H9 (cell line): ENCODE measurements at regions not wholly inside any gene's neighbourhood (a gene's known extent, or its start where the extent isn't known, plus 50 kb on each side); places are given as distances from the start of the nearest gene placed in this dataset.

ENCODE experiments used
- DNase-seq: peaks from one replicate; pipeline ENCODE4 v3.0.0-alpha.2; 2017
- H2AFZ ChIP-seq: one replicate; pipeline ENCODE4 v1.6.1; 2013; ENCODE audit warnings: mild to moderate bottlenecking, low read length, control low read depth, moderate library complexity
- H2AK5ac ChIP-seq: 2 replicates; pipeline ENCODE4 v1.6.1; 2013; ENCODE audit warnings: low read length, control low read depth, mixed read lengths; ENCODE audit not compliant: insufficient read length
- H2BK120ac ChIP-seq: one replicate; pipeline ENCODE4 v1.6.1; 2013; ENCODE audit warnings: low read depth, mild to moderate bottlenecking, low read length, control low read depth, inconsistent platforms; ENCODE audit not compliant: poor library complexity, severe bottlenecking
- H2BK12ac ChIP-seq: 2 replicates; pipeline ENCODE4 v1.6.1; 2013; ENCODE audit warnings: low read length, control low read depth, mixed read lengths, low read depth; ENCODE audit not compliant: insufficient read length
- H2BK15ac ChIP-seq: 2 replicates; pipeline ENCODE4 v1.6.1; 2013; ENCODE audit warnings: low read depth, low read length, control low read depth
- H2BK20ac ChIP-seq: one replicate; pipeline ENCODE4 v1.6.1; 2013; ENCODE audit warnings: low read depth, mild to moderate bottlenecking, low read length, control low read depth, inconsistent platforms; ENCODE audit not compliant: poor library complexity, severe bottlenecking
- H2BK5ac ChIP-seq: 2 replicates; pipeline ENCODE4 v1.6.1; 2013; ENCODE audit warnings: low read length, control low read depth, mixed read lengths; ENCODE audit not compliant: insufficient read length
- H3K14ac ChIP-seq: 2 replicates; pipeline ENCODE4 v1.6.1; 2013; ENCODE audit warnings: low read length, control low read depth; ENCODE audit not compliant: insufficient read depth
- H3K18ac ChIP-seq: 2 replicates; pipeline ENCODE4 v1.6.1; 2013; ENCODE audit warnings: low read depth, mild to moderate bottlenecking, mixed read lengths, low read length, control low read depth; ENCODE audit not compliant: insufficient read length
- H3K23ac ChIP-seq: 2 replicates; pipeline ENCODE4 v1.6.1; 2013; ENCODE audit warnings: low read length, control low read depth, mixed read lengths, low read depth; ENCODE audit not compliant: insufficient read length
- H3K23me2 ChIP-seq: 2 replicates; pipeline ENCODE4 v1.6.1; 2013; ENCODE audit warnings: low read depth, mild to moderate bottlenecking, mixed read lengths, low read length, control low read depth; ENCODE audit not compliant: insufficient read length, poor library complexity, severe bottlenecking
- H3K27ac ChIP-seq: 2 replicates; pipeline ENCODE4 v1.5.1; 2013; ENCODE audit warnings: low read length, control low read depth, mixed read lengths, low read depth; ENCODE audit not compliant: insufficient read length
- H3K27me3 ChIP-seq: 2 replicates; pipeline ENCODE4 v1.6.1; 2013; ENCODE audit warnings: low read length, control low read depth, inconsistent platforms; ENCODE audit not compliant: insufficient read depth
- H3K4ac ChIP-seq: 2 replicates; pipeline ENCODE4 v1.6.1; 2013; ENCODE audit warnings: low read depth, mild to moderate bottlenecking, control low read depth, inconsistent platforms, low read length, moderate library complexity
- H3K4me1 ChIP-seq: 2 replicates; pipeline ENCODE4 v1.6.1; 2013; ENCODE audit warnings: low read length, control low read depth, inconsistent platforms; ENCODE audit not compliant: insufficient read depth
- H3K4me2 ChIP-seq: 2 replicates; pipeline ENCODE4 v1.6.1; 2013; ENCODE audit warnings: low read length, control low read depth, mixed read lengths; ENCODE audit not compliant: insufficient read length, insufficient read depth
- H3K56ac ChIP-seq: 2 replicates; pipeline ENCODE4 v1.6.1; 2013; ENCODE audit warnings: low read depth, mild to moderate bottlenecking, mixed read lengths, low read length, control low read depth; ENCODE audit not compliant: insufficient read length
- H3K79me1 ChIP-seq: 2 replicates; pipeline ENCODE4 v1.6.1; 2013; ENCODE audit warnings: low read depth, mild to moderate bottlenecking, moderate library complexity, low read length, control low read depth, inconsistent platforms; ENCODE audit not compliant: insufficient read depth, poor library complexity, severe bottlenecking
- H3K79me2 ChIP-seq: 2 replicates; pipeline ENCODE4 v1.6.1; 2013; ENCODE audit warnings: low read length, control low read depth, inconsistent platforms; ENCODE audit not compliant: insufficient read depth
- H3K9ac ChIP-seq: 2 replicates; pipeline ENCODE4 v1.6.1; 2013; ENCODE audit warnings: low read length, control low read depth, mixed read lengths; ENCODE audit not compliant: insufficient read length; ENCODE audit errors: extremely low read depth
- H3K9me3 ChIP-seq: one replicate; pipeline ENCODE4 v1.6.1; 2013; ENCODE audit warnings: low read depth, low read length, inconsistent platforms; ENCODE audit not compliant: control insufficient read depth
- H3T11ph ChIP-seq: one replicate; pipeline ENCODE4 v1.6.1; 2013; ENCODE audit warnings: mild to moderate bottlenecking, low read length, control low read depth, inconsistent platforms
- H4K20me1 ChIP-seq: one replicate; pipeline ENCODE4 v1.6.1; 2013; ENCODE audit not compliant: control insufficient read depth, insufficient read length, insufficient read depth
- H4K5ac ChIP-seq: 2 replicates; pipeline ENCODE4 v1.6.1; 2013; ENCODE audit warnings: low read depth, mild to moderate bottlenecking, mixed read lengths, low read length, control low read depth; ENCODE audit not compliant: insufficient read length
- H4K8ac ChIP-seq: replicated peaks from 2 replicates; pipeline ENCODE4 v1.6.1; 2013; ENCODE audit warnings: low read length, control low read depth, mixed read lengths, low read depth; ENCODE audit not compliant: insufficient read length
- H4K91ac ChIP-seq: 2 replicates; pipeline ENCODE4 v1.6.1; 2013; ENCODE audit warnings: low read depth, mild to moderate bottlenecking, moderate library complexity, mixed read lengths, low read length, control low read depth; ENCODE audit not compliant: insufficient read length
- H3K27ac Mint-ChIP-seq, 3 experiments: 2 replicates in 2 of 3; 3 replicates in 1 of 3; pipeline ENCODE4 v1.8.0; 2020 to 2021; ENCODE audit warnings: mixed read lengths in 3 of 3, mild to moderate bottlenecking in 1 of 3, moderate library complexity in 1 of 3
- H3K27me3 Mint-ChIP-seq: 2 replicates; pipeline ENCODE4 v1.8.0; 2021; ENCODE audit warnings: low read depth, mild to moderate bottlenecking, moderate library complexity, mixed read lengths
- H3K36me3 Mint-ChIP-seq, 3 experiments: 2 replicates in 2 of 3; 3 replicates in 1 of 3; pipeline ENCODE4 v1.8.0; 2020 to 2021; ENCODE audit warnings: low read depth in 3 of 3, mixed read lengths in 3 of 3; ENCODE audit not compliant: insufficient read depth in 1 of 3
- H3K4me1 Mint-ChIP-seq, 2 experiments: 2 replicates each; pipeline ENCODE4 v1.8.0; 2020; ENCODE audit warnings: mixed read lengths in 2 of 2
- H3K4me3 Mint-ChIP-seq, 2 experiments: 2 replicates in 1 of 2; 3 replicates in 1 of 2; pipeline ENCODE4 v1.8.0; 2020 to 2021; ENCODE audit warnings: mild to moderate bottlenecking in 2 of 2, mixed read lengths in 2 of 2, moderate library complexity in 1 of 2
- H3K9me3 Mint-ChIP-seq, 2 experiments: 2 replicates in 1 of 2; 3 replicates in 1 of 2; pipeline ENCODE4 v1.8.0; 2020; ENCODE audit warnings: mild to moderate bottlenecking in 2 of 2, mixed read lengths in 2 of 2, moderate library complexity in 1 of 2
- WGBS: extraction: QIAGEN DNeasy Blood & Tissue Kit; methylation state at CpG from one replicate; pipeline ENCODE4 v1.1.7; 2013; ENCODE audit warnings: missing lambda C conversion rate, low lambda C conversion rate, mixed read lengths; ENCODE audit not compliant: insufficient read length; ENCODE audit errors: extremely low coverage; 5-methylcytosine and 5-hydroxymethylcytosine counted together
- TF ChIP-seq, protein P1 (sequence below): fragments of 200-600 bp; sonication (generic); conservative IDR thresholded peaks from 3 replicates; pipeline ENCODE4 v1.8.0; 2021; ENCODE audit warnings: antibody characterized with exemption, mild to moderate bottlenecking

DNA sequence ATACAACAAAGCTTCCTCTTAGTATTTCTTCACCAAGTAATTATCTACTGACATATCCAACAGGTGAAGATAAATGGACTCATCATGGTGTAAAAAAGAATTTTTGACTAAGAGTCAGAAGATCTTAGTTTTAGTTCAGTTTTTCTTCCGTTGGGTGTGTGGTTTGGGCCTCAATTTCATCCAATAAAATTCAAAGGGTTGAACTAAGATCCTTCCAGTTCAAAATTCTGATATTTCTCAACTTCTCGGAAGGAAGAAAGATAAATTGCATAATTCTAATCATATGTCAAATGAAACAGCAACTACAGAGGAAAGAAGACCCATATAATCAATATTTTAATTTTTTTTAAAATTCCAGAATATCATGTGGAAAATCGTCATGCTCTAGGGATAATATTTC is 192.7 kb downstream of the SPRY1 start:
- Histone ChIP-seq H4K20me1 (no peaks in the 10 kb centered on the region), H3K9me3 (no peaks in the 10 kb centered on the region), H3K27ac (no peak overlapping the region), H3K14ac (no peak overlapping the region), H3K27me3 (no peaks in the 10 kb centered on the region), H3K18ac (no peak overlapping the region), H3K79me1 (no peaks in the 10 kb centered on the region), H3K9ac (no peak overlapping the region), H3K4me2 (no peak overlapping the region), H2BK120ac (no peak overlapping the region), H3K4me1 (no peaks in the 10 kb centered on the region), H2AK5ac (no peak overlapping the region), H4K8ac (no peak overlapping the region), H3K56ac (no peak overlapping the region), H3K79me2 (no peaks in the 10 kb centered on the region), H3K4ac (no peak overlapping the region), H2BK20ac (no peak overlapping the region), H2BK15ac (no peak overlapping the region), H2AFZ (no peak overlapping the region), H3K23ac (no peak overlapping the region), H2BK5ac (no peak overlapping the region), H4K91ac (no peak overlapping the region), H3K23me2 (no peaks in the 10 kb centered on the region), H2BK12ac (no peak overlapping the region), H4K5ac (no peak overlapping the region), H3T11ph (no peak overlapping the region)
- Mint-ChIP-seq H3K27me3 (no peaks in the 10 kb centered on the region), H3K27ac (no peak overlapping the region), H3K4me3 (no peak overlapping the region), H3K9me3 (no peaks in the 10 kb centered on the region), H3K4me1 (peaks cover 20 to 27% of the 10 kb centered on the region in 2 experiments), H3K36me3 (no peaks in the 10 kb centered on the region; a peak in 1 of 7 replicates)
- no CpG with 5 or more reads among the region's 3 CpGs for WGBS
- no peak for DNase-seq
- TF ChIP-seq, protein P1, sequence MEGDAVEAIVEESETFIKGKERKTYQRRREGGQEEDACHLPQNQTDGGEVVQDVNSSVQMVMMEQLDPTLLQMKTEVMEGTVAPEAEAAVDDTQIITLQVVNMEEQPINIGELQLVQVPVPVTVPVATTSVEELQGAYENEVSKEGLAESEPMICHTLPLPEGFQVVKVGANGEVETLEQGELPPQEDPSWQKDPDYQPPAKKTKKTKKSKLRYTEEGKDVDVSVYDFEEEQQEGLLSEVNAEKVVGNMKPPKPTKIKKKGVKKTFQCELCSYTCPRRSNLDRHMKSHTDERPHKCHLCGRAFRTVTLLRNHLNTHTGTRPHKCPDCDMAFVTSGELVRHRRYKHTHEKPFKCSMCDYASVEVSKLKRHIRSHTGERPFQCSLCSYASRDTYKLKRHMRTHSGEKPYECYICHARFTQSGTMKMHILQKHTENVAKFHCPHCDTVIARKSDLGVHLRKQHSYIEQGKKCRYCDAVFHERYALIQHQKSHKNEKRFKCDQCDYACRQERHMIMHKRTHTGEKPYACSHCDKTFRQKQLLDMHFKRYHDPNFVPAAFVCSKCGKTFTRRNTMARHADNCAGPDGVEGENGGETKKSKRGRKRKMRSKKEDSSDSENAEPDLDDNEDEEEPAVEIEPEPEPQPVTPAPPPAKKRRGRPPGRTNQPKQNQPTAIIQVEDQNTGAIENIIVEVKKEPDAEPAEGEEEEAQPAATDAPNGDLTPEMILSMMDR, result no peak
